Fibroblast of skin of back (primary cell): ENCODE measurements at regions not wholly inside any gene's neighbourhood (a gene's known extent, or its start where the extent isn't known, plus 50 kb on each side); places are given as distances from the start of the nearest gene placed in this dataset.
"Not testable (repeated sequence)": the region's sequence is repeated elsewhere in the genome, so short reads cannot be mapped to it uniquely, and the experiment has no call there.

Experiments
- DNase-seq: peaks from one replicate; pipeline ENCODE4 v3.0.0-alpha.2; 2013

DNA sequence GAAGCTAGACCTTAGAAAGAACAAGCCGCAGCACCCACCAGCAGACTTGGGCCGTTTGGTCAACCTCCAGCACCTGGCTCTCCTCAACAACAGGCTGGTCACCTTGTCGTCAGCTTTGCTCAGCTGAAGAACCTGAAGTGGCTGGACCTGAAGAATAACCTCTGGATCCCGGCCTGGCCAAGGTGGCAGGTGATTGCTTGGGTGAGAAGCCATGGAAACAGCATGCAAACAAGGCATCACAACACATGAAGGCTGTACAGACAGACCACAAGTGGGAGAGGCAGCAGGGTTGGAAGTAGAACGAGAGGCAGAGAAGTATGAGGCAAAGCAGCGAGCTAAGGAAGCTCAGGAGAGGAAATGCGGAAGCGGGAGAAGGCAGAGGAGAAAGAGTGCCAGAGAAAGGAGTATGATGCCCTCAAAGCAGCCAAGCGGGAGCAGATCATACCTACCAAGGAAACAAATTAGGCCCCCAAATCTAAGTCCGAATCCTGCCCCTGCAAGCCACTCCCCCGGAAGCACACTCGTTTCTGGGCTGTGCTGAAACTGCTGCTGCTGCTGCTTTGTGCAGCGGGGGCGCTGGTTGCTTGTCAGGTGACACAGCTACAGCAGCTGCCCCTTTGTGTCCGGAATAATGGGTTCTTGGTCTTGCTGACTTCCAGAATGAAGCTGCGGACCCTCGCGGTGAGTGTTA lies 121.6 kb upstream of the LGSN start:
- DNase-seq, result no peak

DNA sequence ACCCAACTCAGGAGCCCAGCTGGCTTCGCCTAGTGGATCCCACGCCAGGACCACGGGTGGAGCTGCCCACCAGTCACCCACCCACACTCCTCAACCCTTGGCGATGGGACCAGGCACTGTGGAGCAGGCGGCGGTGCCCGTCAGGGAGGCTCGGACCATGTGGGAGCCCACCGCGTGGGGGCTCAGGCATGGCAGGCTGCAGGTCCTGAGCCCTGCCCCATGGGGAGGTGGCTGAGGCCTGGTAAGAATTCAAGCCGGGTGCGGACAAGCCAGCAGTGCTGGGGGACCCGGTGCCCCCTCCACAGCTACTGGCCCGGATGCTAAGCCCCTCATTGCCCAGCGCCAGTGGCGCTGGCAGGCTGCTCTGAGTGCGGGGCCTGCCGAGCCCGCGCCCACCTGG lies 123.1 kb upstream of the LGSN start:
- no peak for DNase-seq

DNA sequence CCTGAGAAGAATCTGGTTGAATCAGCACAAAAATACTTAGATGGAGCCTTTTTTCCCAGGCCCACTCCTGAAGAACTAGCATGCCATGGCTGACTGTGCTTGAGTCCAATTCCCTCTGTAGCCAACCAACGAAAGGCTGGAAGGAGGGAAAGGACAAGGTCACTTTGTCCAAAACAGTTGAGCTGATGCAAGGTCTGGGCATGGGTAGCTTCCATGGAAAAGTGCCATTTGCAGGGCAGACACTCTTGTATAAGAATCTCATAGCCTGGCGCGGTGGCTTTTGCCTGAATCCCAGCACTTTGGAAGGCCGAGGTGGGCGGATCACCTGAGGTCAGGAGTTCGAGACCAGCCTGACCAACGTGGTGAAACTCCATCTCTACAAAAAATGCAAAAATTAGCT lies 125.0 kb upstream of the LGSN start:
- no peak for DNase-seq

DNA sequence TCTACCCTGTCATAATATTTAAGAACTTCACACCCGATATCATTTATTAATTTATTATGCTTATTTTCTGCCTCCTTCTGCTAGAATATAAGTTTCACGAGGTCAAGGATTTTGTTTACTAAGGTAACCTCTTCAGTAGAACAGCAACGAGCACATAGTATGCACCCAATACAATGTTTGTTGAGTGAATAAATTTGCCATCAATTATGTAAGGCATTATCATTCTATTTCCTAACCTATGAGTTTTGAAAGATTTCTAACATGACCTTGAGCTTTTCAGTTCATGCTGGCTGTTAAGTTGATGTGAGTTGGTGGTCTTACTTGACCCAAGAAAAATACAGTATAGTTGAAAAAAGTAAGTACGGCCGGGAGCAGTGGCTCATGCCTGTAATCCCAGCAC lies 125.9 kb upstream of the LOC128125822 start:
- DNase-seq, result no peak

DNA sequence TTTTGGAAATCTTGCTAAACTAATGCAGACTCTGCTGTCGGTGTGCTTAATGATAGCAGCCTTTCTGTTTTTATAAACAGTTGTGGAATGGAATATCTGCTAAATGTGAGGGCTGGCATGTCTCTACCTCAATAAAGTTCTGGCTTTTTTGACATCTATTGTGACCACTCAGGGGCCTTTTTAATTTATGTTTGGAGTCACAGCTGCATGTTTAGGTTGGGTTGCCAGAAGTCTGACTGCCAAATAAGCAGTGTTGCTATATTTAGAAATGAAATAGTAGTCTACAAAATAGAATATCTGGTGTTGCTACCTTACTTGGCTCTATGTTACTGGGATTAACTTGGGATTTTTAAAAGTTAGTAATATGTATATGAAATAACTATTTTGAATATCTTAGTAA lies 125.1 kb upstream of the LOC128125822 start:
- DNase-seq, result no peak

DNA sequence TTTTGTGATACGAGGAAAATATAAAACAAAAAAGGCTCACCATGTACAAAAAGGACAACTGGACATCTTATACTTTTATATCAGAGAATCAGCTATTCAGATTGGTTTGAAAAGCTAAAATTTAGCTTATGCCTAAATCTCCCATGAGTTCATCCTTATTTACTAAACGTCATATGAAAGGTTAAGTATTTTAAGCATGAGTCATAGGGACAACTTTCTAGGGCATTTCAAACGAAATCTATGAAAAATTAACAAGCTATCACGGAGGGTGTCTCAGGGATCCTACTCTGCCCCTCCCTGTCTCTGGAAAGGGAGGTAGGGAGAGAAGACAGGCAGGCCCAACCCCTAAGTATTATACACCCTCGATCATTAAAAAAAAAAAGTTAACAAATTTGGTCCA lies 124.1 kb upstream of the LOC128125822 start:
- no peak for DNase-seq

DNA sequence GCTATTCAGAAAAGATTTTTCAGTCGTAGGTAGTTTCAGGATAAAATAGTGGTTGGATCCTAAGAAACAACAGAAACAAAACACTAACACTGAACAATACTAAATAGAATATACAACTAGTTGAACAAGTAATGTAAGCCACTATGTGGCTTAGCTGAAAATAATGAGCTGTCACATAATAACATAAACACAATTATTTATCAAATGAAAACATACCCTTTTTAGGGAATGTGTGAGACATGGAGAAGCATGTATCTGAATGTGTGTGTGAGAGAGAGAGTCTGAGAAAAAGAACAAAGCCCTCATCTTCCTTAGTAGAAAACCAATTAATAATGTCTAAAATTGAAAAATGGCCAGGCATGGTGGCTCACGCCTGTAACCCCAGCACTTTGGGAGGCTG lies 122.6 kb upstream of the LOC128125822 start:
- DNase-seq, result no peak

DNA sequence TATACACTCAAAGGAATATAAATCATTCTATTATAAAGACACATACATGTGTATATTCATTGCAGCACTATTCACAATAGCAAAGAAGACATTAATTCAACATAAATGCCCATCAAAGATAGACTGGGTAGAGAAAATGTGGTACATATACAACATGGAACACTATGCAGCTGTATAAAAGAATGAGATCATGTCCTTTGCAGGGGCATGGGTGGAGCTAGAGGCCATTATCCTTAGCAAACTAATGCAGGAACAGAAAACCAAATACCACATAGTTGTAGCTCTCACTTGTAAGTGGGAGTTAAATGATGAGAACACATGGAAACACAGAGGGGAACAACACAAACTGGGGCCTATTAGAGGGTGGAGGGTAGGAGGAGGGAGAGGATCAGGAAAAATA lies 121.0 kb upstream of the LOC128125822 start:
- DNase-seq, result no peak

DNA sequence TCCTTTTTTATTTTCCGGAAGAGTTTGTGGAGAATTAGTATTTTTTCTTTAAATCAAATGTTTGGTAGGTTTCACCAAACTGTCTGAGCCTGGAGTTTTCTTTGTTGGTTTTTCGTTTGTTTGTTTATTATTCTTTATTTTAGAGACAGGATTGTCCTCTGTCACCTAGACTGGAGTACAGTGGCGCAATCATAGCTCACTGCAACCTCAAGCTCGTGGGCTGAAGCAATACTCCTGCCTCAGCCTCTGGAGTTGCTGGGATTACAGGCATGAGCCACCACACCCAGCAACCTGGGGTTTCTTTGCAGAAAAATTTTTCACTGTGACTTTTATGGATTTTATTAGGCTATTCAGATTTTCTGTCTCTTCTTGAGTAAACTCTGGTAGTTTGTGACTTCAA lies 120.2 kb upstream of the LOC128125822 start:
- no peak for DNase-seq

DNA sequence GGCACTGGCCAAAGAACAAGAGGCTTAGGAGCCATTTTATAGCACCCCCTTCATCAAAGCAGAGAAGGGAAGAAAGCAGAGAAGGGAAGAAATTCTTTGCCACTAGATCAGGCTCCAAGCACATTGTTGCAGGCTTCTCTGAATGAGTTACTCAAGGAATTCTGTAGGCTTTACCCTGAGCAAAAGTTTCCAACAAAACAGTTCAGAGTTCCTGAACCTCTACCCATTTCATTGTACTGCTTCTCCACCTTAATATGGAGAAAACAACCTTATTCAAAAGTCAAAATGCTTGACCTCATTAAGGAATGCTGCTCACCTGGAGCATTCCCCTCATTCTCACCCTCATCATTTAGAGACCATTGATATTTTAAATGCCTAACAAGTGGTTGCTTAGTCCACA lies 115.5 kb upstream of the LOC128125822 start:
- DNase-seq, result no peak

DNA sequence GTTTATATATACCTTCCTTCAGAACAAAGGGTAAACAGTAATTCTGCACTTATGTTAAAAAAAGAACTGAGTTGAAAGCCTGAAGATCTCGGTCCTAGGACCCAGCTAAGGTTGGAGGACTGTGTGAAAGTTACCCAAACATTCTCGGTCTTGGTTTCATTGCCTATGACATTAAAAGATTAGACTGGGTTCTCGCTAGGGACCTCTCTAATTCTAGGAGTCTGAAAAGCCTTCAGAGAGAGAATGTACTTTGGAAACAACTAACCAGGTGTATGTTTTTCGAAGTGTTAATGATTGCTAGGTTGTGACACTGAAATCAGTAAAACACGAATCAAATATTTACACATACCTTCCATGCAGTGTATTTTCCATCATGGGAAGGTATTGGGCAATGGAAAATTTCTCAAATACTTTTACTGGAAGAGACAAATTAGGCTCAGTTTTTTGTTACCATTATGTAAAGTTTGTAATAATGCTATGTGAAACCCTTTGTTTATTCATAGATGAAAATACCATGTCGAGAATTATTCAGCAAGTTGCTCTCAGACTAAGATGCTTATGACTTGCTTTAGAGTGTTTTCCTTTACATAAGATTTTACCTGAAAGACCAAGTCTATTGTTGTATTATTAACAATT lies 113.7 kb upstream of the LOC128125822 start:
- DNase-seq, result no peak

DNA sequence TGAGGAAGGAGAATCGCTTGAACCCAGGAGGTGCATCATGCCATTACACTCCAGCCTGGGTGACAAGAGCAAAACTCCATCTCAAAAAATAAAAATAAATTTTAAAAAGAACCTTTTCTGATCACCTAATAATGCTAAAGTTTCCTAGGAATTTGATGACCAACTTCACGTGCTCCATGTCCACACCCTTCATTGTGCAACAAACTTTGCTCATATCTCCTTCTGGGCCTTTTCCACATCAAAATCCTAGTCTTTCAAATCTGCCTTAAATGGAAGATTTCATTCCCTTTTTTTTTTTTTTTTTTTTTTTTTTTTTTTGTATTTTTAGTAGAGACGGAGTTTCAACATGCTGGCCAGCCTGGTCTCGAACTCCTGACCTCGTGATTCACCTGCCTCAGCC lies 112.5 kb upstream of the LOC128125822 start:
- DNase-seq, result no peak

DNA sequence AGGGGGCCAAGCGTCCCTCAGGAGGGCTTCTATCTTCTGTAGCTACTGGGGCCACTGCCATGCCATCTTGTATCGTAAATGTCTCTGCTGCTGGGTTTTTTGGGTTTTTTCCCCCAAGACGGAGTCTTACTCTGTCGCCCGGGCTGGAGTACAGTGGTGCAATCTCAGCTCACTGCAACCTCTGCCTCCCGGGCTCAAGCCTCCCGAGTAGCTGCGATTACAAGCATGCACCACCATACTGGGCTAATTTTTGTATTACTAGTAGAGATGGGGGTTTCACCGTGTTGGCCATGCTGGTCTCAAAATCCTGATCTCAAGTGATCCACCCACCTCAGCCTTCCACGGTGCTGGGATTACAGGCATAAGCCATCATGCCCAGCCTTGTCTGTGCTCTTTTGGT lies 111.3 kb upstream of the LOC128125822 start:
- no peak for DNase-seq

DNA sequence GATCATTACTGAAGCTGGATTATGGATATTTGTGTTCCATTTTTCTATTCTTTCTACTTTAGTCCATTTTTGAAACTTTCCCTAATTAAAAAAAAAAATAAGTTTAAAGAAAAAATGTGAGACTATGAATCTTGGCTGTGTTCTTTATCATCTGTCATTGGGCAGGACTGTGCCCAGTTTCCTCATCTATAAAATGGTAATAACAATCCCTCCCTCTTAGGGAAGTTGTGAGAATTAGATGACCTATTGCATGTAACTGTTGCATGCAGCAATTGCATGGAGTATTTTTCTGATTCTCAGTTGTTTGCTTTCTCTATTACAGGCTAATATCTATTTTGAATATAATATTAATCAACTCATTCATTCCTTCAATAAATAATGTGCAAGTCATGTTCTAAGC lies 108.2 kb upstream of the LOC128125822 start:
- DNase-seq, result no peak

DNA sequence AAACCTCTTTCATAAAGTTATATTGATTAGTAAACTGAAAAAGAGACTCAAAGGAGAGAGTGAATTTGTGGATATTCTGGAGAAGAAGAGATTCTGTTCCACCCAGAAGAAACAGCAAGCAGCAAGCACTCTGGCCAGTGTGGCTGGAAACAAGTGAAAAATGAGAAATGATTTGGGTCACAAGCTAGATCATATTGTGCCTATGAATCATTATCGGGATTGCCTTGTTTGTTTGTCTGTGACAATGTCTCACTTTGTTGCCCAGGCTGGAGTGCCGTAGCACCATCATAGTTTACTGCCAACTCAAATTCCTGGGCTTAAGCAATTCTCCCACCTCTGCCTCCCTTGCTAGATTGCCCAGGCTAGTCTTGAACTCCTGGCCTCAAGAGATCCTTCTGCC lies 106.5 kb upstream of the LOC128125822 start:
- DNase-seq, result no peak

DNA sequence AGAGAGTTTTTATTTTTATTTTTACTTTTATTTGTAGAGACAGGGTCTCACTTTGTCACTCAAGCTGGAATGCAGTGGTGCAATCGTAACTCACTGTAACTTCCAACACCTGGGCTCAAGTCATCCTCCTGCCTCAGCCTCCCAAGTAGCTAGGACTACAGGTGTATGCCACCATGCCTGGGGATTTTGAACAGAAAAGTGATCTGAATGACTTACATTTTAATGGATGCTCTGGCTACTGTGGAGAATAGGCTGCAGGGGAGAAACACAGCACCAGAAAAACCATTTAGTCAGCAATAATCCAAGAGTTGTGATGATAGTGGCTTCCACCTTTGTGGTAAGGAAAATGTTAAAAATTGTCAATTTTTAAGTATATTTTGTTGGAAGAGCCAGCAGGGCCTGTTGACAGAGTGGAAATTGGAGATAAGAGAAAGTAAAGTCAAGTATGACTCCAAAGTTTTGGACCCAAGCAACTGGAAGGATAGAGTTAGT lies 106.0 kb upstream of the LOC128125822 start:
- DNase-seq, result no peak

DNA sequence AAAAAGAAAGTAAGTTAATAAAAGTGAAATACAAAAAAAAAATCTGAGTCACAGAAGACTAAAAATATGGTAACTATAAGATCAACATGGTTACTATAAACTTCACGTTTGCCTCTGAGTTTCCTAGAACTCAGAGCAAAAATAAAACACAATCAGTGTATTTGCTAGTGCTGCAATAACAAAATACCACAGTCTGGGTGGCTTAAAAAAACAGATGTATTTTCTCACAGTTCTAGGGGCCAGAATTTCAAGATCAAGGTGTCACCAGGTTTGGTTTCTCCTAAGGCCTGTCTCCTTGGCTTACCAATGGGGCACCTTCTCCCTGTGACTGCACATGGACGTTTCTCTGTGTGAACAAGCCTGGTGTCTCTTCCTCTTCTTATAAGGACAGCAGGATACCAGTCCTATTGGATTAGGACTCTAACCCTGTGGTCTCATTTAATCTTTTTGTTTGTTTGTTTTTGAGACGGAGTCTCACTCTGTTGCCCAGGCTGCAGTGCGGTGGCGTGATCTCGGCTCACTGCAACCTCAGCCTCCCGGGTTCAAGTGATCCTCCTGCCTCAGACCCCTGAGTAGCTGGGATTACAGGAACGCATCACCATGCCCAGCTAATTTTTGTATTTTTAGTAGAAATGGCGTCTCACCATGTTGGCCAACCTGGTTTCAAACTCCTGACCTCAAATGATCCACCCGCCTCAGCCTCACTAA lies 104.9 kb upstream of the LOC128125822 start:
- no peak for DNase-seq

DNA sequence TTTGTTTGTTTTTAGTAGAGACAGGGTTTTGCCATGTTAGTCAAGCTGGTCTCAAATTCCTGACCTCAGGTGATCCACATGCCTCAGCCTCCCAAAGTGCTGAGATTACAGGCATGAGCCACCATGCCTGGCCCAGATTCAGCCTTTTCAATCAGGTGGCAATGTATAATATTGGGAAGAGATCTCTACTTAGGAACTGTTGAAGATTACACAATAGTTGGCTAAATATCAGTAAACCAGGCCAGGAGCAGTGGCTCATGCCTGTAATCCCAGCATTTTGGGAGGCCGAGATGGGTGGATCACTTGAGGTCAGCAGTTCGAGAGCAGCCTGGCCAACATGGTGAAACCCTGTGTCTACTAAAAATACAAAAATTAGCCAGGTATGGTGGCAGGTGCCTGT lies 101.1 kb upstream of the LOC128125822 start:
- not testable (repeated sequence) for DNase-seq

DNA sequence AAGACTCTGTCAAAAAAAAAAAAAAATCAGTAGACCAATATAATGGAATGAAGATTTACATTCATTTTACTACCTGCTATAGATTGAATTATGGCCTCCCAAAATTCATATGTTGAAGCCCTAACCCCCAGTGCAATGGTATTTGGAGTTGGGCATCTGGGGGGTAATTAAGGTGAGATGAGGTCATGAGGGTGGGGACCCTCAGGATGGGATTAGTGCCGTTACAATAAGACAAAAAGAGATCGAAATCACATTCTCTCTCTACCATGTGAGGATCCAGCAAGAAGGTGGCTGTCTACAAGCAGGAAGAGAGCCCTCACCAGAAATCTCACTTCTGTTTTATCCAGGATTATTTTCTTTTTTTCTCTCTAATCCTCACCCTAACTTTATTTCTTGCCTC lies 100.6 kb upstream of the LOC128125822 start:
- DNase-seq, result no peak

DNA sequence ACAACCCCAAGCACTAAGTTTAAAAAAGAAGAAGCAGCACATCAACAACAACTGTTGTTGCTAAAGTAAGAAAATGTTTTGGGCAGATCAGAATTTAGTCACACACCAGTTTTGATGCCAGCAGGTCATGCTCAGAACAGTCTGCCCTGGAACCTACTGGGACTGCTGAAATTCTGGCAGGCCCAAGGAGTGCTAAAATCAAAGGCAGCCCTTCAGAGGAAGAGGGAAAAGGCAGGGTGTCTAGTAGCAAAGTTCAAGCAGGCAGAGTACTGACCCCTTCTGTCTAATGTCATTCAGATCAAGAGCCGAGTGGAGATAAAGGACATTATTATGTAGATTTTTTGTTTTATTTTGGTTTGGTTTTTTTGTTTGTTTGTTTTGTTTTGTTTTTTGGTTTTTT lies 96.6 kb upstream of the LOC128125822 start:
- DNase-seq, result no peak

DNA sequence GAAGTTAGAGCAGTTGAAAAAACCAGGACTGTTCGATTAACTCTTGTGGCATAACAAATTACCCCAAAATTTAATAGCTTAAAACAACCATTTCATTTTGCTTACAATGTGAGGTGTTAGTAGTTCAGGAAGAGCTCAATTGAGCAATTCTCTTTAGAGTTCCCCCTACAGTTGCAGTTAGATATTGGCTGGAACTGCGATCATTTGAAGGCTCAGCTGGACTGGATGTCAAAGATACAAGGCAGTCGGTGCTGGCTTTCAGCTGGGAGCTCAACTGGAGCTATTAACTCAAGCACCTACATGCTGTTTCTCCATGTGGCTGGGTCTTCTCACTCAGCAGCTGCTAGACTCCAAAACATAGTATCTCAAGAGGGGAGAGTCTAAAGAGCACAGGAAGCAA lies 96.0 kb upstream of the LOC128125822 start:
- DNase-seq, result no peak

DNA sequence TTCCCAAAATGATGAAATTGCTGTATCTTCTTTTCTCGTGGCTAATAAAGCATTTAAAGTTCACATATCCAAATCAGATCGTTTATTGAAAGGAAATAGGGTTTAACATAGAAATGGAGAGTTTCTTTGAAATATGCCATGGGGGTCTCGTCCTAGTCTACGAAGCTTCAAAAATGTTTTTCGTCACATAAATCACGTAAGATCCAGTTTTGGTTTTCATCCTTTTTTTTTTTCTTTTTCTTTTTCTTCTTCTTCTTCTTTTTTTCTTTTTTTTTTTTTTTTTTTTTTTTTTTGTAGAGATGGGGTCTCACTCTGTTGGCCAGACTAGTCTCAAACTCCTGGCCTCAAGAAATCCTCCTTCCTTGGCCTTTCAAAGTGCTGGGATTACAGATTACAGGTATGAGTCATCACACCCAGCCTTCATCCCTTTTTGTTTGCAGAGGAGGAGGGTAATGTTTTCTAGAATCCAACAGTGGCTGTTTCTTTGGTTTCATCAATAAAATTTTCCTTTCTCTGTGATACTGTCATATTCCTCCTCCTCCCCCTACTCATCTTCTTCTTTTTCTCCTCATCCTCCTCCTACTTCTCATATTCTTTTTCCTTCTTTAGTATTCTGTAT lies 94.7 kb upstream of the LOC128125822 start:
- DNase-seq, result no peak

DNA sequence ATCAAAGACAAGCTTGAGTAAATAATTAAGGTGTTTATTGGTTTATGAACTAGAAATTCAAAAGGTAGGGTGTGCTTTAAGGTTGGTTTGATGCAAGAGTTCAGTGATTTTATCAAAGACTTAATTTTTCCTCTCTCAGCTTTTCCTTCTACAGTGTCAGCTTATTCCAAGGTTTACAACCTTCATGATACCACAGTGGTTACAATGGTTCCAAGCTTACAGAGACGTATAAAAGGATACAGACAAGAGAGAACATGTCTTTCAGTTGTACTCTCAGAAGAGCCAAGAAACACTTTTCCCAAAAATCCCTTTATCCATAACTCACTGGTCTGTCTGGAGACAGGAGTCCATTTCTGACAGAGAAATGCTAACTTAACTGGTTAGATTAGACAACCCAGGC lies 93.5 kb upstream of the LOC128125822 start:
- no peak for DNase-seq

DNA sequence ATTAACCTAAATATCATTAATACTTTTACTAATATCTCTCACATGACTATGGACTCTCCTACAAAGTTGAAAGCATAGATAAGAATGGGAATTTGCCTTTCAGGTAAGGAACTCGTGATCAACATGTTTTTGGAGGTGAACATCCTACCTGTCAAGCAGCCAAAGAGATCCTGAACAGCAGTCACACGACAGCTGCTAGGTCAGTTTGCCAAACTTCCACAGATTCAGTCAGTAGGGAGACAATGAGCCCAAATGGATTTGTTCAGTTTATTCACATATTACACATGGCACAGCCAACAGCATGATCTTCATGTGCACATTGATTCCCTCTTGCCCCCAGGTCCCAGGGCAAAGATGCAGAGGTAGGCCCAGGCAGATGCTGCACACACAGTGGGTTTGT lies 86.1 kb upstream of the LOC128125822 start:
- no peak for DNase-seq
